ENCODE measurements at regions not wholly inside any gene's neighbourhood (a gene's known extent, or its start where the extent isn't known, plus 50 kb on each side); places are given as distances from the start of the nearest gene placed in this dataset.

- Histone ChIP-seq H3K4me1 (ENCODE audit: control insufficient read depth, insufficient read depth, low read depth, low read length) (no peaks in the 10 kb centered on the region), H3K4ac (ENCODE audit: low read depth in 1 of 2, low read length in 2 of 2) (no peak overlapping the region), H3K4me3 (ENCODE audit: insufficient read depth in 1 of 2, low read depth in 1 of 2, low read length in 2 of 2) (no peak overlapping the region), H2BK5ac (ENCODE audit: low read depth, low read length, poor library complexity, severe bottlenecking) (no peak overlapping the region), H3K36me3 (ENCODE audit: control insufficient read depth in 1 of 2, insufficient read depth in 2 of 2, low read depth in 1 of 2, low read length in 2 of 2) (no peaks in the 10 kb centered on the region), H3K27ac (ENCODE audit: low read length, poor library complexity, severe bottlenecking) (no peak overlapping the region), H4K8ac (ENCODE audit: low read length) (no peak overlapping the region), H2AK5ac (ENCODE audit: low read length, severe bottlenecking) (no peak overlapping the region), H2AFZ (ENCODE audit: low read depth, low read length) (no peak overlapping the region), H3K79me1 (replicated peaks; ENCODE audit: low read length, poor library complexity, severe bottlenecking) (no peaks in the 10 kb centered on the region), H2BK12ac (ENCODE audit: low read length in 2 of 2) (no peak overlapping the region), H3K18ac (ENCODE audit: low read depth in 1 of 2, low read length in 2 of 2) (no peak overlapping the region), H3K9ac (ENCODE audit: low read length) (no peak overlapping the region), H2BK120ac (ENCODE audit: low read depth, low read length) (no peak overlapping the region), H4K91ac (ENCODE audit: low read length) (no peak overlapping the region), H3K4me2 (ENCODE audit: low read length, poor library complexity, severe bottlenecking) (no peak overlapping the region), H3K14ac (ENCODE audit: low read length in 2 of 2) (no peak overlapping the region), H3K27me3 (ENCODE audit: control insufficient read depth in 1 of 2, insufficient read depth in 1 of 2, low read length in 2 of 2) (no peaks in the 10 kb centered on the region), H2BK15ac (ENCODE audit: low read depth, poor library complexity, severe bottlenecking) (no peak overlapping the region), H3K9me3 (ENCODE audit: control insufficient read depth, low read length) (no peaks in the 10 kb centered on the region), H3K23ac (ENCODE audit: low read length in 2 of 2) (no peak overlapping the region)
- 94% methylated on average over 4 of the region's 4 CpGs for WGBS
- no peak for DNase-seq
Measured at GRCh38 chr15:47570044-47570443, 147.3 kb upstream of the SEMA6D start.

- Histone ChIP-seq H3K14ac (ENCODE audit: low read length in 2 of 2) (peak overlapping the region in 1 of 2 experiments; percentile 90), H2BK5ac (ENCODE audit: low read depth, low read length, poor library complexity, severe bottlenecking) (no peak overlapping the region)
Measured at GRCh38 chr15:47570451-47570850, 146.9 kb upstream of the SEMA6D start.

GRCh38 chr15:47570881-47571640 is 146.2 kb upstream of the SEMA6D start:
- H4K91ac ChIP-seq (ENCODE audit: low read length) = no peak overlapping the region
- no peak overlapping the region for H2BK15ac ChIP-seq (ENCODE audit: low read depth, poor library complexity, severe bottlenecking)
- no peak overlapping the region for H2BK12ac ChIP-seq (ENCODE audit: low read length in 2 of 2)
- no peak overlapping the region for H4K8ac ChIP-seq (ENCODE audit: low read length)
- H2AFZ ChIP-seq (ENCODE audit: low read depth, low read length) = no peak overlapping the region
- DNase-seq = no peak
- H3K4ac ChIP-seq (ENCODE audit: low read depth in 1 of 2, low read length in 2 of 2) = no peak overlapping the region
- no peak overlapping the region for H3K23ac ChIP-seq (ENCODE audit: low read length in 2 of 2)
- no peak overlapping the region for H3K27ac ChIP-seq (ENCODE audit: low read length, poor library complexity, severe bottlenecking)
- H3K9ac ChIP-seq (ENCODE audit: low read length) = no peak overlapping the region
- no peak overlapping the region for H2AK5ac ChIP-seq (ENCODE audit: low read length, severe bottlenecking)
- no peak overlapping the region for H2BK5ac ChIP-seq (ENCODE audit: low read depth, low read length, poor library complexity, severe bottlenecking)
- H3K9me3 ChIP-seq (ENCODE audit: control insufficient read depth, low read length) = no peaks in the 10 kb centered on the region
- no peak overlapping the region for H3K18ac ChIP-seq (ENCODE audit: low read depth in 1 of 2, low read length in 2 of 2)
- no peak overlapping the region for H3K4me3 ChIP-seq (ENCODE audit: insufficient read depth in 1 of 2, low read depth in 1 of 2, low read length in 2 of 2)
- no peaks in the 10 kb centered on the region for H3K4me1 ChIP-seq (ENCODE audit: control insufficient read depth, insufficient read depth, low read depth, low read length)
- H2BK120ac ChIP-seq (ENCODE audit: low read depth, low read length) = no peak overlapping the region
- H3K36me3 ChIP-seq (ENCODE audit: control insufficient read depth in 1 of 2, insufficient read depth in 2 of 2, low read depth in 1 of 2, low read length in 2 of 2) = no peaks in the 10 kb centered on the region
- no peaks in the 10 kb centered on the region for H3K79me1 ChIP-seq (replicated peaks; ENCODE audit: low read length, poor library complexity, severe bottlenecking)
- no peak overlapping the region for H3K14ac ChIP-seq (ENCODE audit: low read length in 2 of 2)
- no peaks in the 10 kb centered on the region for H3K27me3 ChIP-seq (ENCODE audit: control insufficient read depth in 1 of 2, insufficient read depth in 1 of 2, low read length in 2 of 2)
- no peak overlapping the region for H3K4me2 ChIP-seq (ENCODE audit: low read length, poor library complexity, severe bottlenecking)
- WGBS = 82% methylated on average over 2 of the region's 4 CpGs

More at GRCh38 chr15:47570451-47570850, 146.9 kb upstream of the SEMA6D start:
- Histone ChIP-seq H3K4me2 (ENCODE audit: low read length, poor library complexity, severe bottlenecking) (no peak overlapping the region), H3K4me3 (ENCODE audit: insufficient read depth in 1 of 2, low read depth in 1 of 2, low read length in 2 of 2) (no peak overlapping the region), H3K4me1 (ENCODE audit: control insufficient read depth, insufficient read depth, low read depth, low read length) (no peaks in the 10 kb centered on the region), H3K9me3 (ENCODE audit: control insufficient read depth, low read length) (no peaks in the 10 kb centered on the region), H4K8ac (ENCODE audit: low read length) (no peak overlapping the region), H3K18ac (ENCODE audit: low read depth in 1 of 2, low read length in 2 of 2) (peak overlapping the region in 1 of 2 experiments; percentile 38), H3K27ac (ENCODE audit: low read length, poor library complexity, severe bottlenecking) (no peak overlapping the region), H3K36me3 (ENCODE audit: control insufficient read depth in 1 of 2, insufficient read depth in 2 of 2, low read depth in 1 of 2, low read length in 2 of 2) (no peaks in the 10 kb centered on the region), H3K23ac (ENCODE audit: low read length in 2 of 2) (no peak overlapping the region), H3K27me3 (ENCODE audit: control insufficient read depth in 1 of 2, insufficient read depth in 1 of 2, low read length in 2 of 2) (no peaks in the 10 kb centered on the region), H3K79me1 (replicated peaks; ENCODE audit: low read length, poor library complexity, severe bottlenecking) (no peaks in the 10 kb centered on the region), H2AFZ (ENCODE audit: low read depth, low read length) (no peak overlapping the region), H2BK12ac (ENCODE audit: low read length in 2 of 2) (peak overlapping the region in 1 of 2 experiments; percentile 83), H4K91ac (ENCODE audit: low read length) (no peak overlapping the region), H3K4ac (ENCODE audit: low read depth in 1 of 2, low read length in 2 of 2) (no peak overlapping the region), H2BK15ac (ENCODE audit: low read depth, poor library complexity, severe bottlenecking) (no peak overlapping the region), H2AK5ac (ENCODE audit: low read length, severe bottlenecking) (no peak overlapping the region), H2BK120ac (ENCODE audit: low read depth, low read length) (no peak overlapping the region), H3K9ac (ENCODE audit: low read length) (no peak overlapping the region)
- no peak for DNase-seq
- WGBS = 100% methylated on average over 3 of the region's 4 CpGs

GRCh38 chr15:47573673-47574072 is 143.6 kb upstream of the SEMA6D start:
- Histone ChIP-seq H2BK5ac (ENCODE audit: low read depth, low read length, poor library complexity, severe bottlenecking) (no peak overlapping the region), H3K9me3 (ENCODE audit: control insufficient read depth, low read length) (no peaks in the 10 kb centered on the region), H3K27me3 (ENCODE audit: control insufficient read depth in 1 of 2, insufficient read depth in 1 of 2, low read length in 2 of 2) (no peaks in the 10 kb centered on the region), H3K79me1 (replicated peaks; ENCODE audit: low read length, poor library complexity, severe bottlenecking) (no peaks in the 10 kb centered on the region), H2BK15ac (ENCODE audit: low read depth, poor library complexity, severe bottlenecking) (no peak overlapping the region), H4K8ac (ENCODE audit: low read length) (no peak overlapping the region), H3K9ac (ENCODE audit: low read length) (no peak overlapping the region), H4K91ac (ENCODE audit: low read length) (no peak overlapping the region), H2AFZ (ENCODE audit: low read depth, low read length) (no peak overlapping the region), H2AK5ac (ENCODE audit: low read length, severe bottlenecking) (no peak overlapping the region), H3K4me3 (ENCODE audit: insufficient read depth in 1 of 2, low read depth in 1 of 2, low read length in 2 of 2) (no peak overlapping the region), H3K4ac (ENCODE audit: low read depth in 1 of 2, low read length in 2 of 2) (no peak overlapping the region), H3K14ac (ENCODE audit: low read length in 2 of 2) (no peak overlapping the region), H3K23ac (ENCODE audit: low read length in 2 of 2) (no peak overlapping the region), H3K4me1 (ENCODE audit: control insufficient read depth, insufficient read depth, low read depth, low read length) (no peaks in the 10 kb centered on the region), H3K4me2 (ENCODE audit: low read length, poor library complexity, severe bottlenecking) (no peak overlapping the region), H3K36me3 (ENCODE audit: control insufficient read depth in 1 of 2, insufficient read depth in 2 of 2, low read depth in 1 of 2, low read length in 2 of 2) (no peaks in the 10 kb centered on the region), H3K18ac (ENCODE audit: low read depth in 1 of 2, low read length in 2 of 2) (no peak overlapping the region), H3K27ac (ENCODE audit: low read length, poor library complexity, severe bottlenecking) (no peak overlapping the region), H2BK120ac (ENCODE audit: low read depth, low read length) (no peak overlapping the region), H2BK12ac (ENCODE audit: low read length in 2 of 2) (no peak overlapping the region)
- DNase-seq = no peak
